Epithelial cell of esophagus (primary cell): ENCODE measurements at regions not wholly inside any gene's neighbourhood (a gene's known extent, or its start where the extent isn't known, plus 50 kb on each side); places are given as distances from the start of the nearest gene placed in this dataset.
A peak's percentile ranks its signal among the peaks of the same experiment; 100 is the strongest.
"Not testable (repeated sequence)": the region's sequence is repeated elsewhere in the genome, so short reads cannot be mapped to it uniquely, and the experiment has no call there.

Source experiments
- DNase-seq: peaks from one replicate; pipeline ENCODE4 v3.0.0; 2010; ENCODE audit warnings: low read depth
- H3K4me3 ChIP-seq: 2 replicates; pipeline ENCODE4 v1.5.1; 2011; ENCODE audit warnings: mild to moderate bottlenecking, low read length, control low read depth
- CTCF ChIP-seq: IDR thresholded peaks from 2 replicates; pipeline ENCODE4 v1.5.1; 2011; ENCODE audit warnings: low read depth, mild to moderate bottlenecking, low read length, control low read depth, inconsistent platforms; ENCODE audit not compliant: insufficient read depth; ENCODE audit errors: missing control alignments

GRCh38 chr11:42906226-42906625, 405.6 kb upstream of the API5 start:
- no peak for DNase-seq
- no peak for TF ChIP-seq CTCF
- H3K4me3 ChIP-seq = no peak overlapping the region

- no peak for TF ChIP-seq CTCF
- no peak for DNase-seq
- H3K4me3 ChIP-seq = no peak overlapping the region
Observed at GRCh38 chr11:42913731-42914130, 398.1 kb upstream of the API5 start.

GRCh38 chr11:42923651-42924050, 388.1 kb upstream of the API5 start:
- no peak for DNase-seq
- no peak for TF ChIP-seq CTCF
- no peak overlapping the region for H3K4me3 ChIP-seq

- TF ChIP-seq CTCF = no peak
- no peak overlapping the region for H3K4me3 ChIP-seq
- DNase-seq = no peak
Observed at GRCh38 chr11:42925916-42926315, 385.9 kb upstream of the API5 start.

GRCh38 chr11:42947405-42947804, 364.4 kb upstream of the API5 start:
- H3K4me3 ChIP-seq = no peak overlapping the region
- DNase-seq = no peak
- no peak for TF ChIP-seq CTCF

- not testable (repeated sequence) for H3K4me3 ChIP-seq, DNase-seq
Observed at GRCh38 chr11:42949738-42950376, 361.9 kb upstream of the API5 start.

- H3K4me3 ChIP-seq = no peak overlapping the region
- DNase-seq = peak; percentile 49
- no peak for TF ChIP-seq CTCF
Observed at GRCh38 chr11:42951266-42951665, 360.5 kb upstream of the API5 start.

- no peak for TF ChIP-seq CTCF
- no peak overlapping the region for H3K4me3 ChIP-seq
- DNase-seq = no peak
Observed at GRCh38 chr11:42957831-42958230, 354.0 kb upstream of the API5 start.
